ENCODE measurements at regions not wholly inside any gene's neighbourhood (a gene's known extent, or its start where the extent isn't known, plus 50 kb on each side); places are given as distances from the start of the nearest gene placed in this dataset.

- no peak for DNase-seq
Measured at GRCh38 chr6:43861212-43861894, 91.3 kb downstream of the VEGFA start.

GRCh38 chr6:43860285-43860684, 90.3 kb downstream of the VEGFA start:
- no peak for DNase-seq

- no peak for DNase-seq
Measured at GRCh38 chr6:43859213-43859612, 89.2 kb downstream of the VEGFA start.

GRCh38 chr6:43858161-43859153, 88.4 kb downstream of the VEGFA start:
- DNase-seq: no peak

- DNase-seq: no peak
Measured at GRCh38 chr6:43856005-43856765, 86.2 kb downstream of the VEGFA start.

DNA sequence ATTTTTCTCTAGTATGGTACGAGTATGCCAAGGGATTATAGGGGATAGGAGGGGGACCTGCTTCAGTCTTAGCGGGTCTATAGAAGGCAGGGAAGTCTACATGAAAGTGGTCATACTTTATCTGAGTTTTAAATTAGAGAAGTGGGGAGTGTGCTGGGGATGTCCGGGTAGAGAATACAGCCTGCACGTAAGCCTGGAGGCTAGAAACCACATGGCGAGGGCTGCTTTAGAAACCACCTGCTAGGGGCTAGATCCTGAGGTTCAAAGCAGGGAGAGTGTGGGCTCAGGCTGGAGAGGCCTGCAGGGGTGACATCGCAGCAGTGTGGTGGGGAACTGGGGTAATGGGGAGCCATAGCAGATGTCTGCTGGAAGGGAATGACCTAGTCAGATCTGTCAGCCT, 85.2 kb downstream of the VEGFA start:
- no peak for DNase-seq

DNA sequence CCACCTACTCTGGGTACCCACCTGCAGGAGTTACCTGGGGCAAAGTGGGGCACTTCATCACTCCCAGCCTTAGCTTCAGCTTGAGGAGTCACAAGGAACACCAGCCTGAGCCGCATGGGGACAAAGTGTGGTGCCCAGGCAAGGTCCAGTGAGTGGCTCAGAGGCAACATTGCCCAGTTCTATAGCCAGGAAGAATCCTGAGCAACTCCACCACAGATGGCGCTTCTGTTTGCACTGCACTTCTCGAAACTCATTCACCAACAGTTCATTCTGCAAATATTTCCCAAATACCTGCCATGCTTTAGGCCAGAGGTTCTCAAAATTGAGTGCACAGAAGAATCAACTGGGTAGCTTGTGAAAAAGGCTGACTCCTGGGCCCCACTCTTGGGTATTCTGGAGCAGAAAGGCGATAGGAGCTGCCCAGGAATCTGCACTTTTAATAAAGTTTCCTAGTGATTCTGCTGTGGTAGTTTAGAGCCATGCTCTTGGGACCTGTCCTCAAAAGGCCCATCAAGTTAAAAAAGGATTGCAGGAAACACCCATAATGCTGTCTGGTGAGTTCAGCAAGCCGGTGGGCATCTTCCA, 83.1 kb downstream of the VEGFA start:
- DNase-seq: no peak

- no peak for DNase-seq
Measured at GRCh38 chr6:43852350-43852864, 82.4 kb downstream of the VEGFA start.

GRCh38 chr6:43851204-43851865, 81.3 kb downstream of the VEGFA start:
- DNase-seq: no peak

DNA sequence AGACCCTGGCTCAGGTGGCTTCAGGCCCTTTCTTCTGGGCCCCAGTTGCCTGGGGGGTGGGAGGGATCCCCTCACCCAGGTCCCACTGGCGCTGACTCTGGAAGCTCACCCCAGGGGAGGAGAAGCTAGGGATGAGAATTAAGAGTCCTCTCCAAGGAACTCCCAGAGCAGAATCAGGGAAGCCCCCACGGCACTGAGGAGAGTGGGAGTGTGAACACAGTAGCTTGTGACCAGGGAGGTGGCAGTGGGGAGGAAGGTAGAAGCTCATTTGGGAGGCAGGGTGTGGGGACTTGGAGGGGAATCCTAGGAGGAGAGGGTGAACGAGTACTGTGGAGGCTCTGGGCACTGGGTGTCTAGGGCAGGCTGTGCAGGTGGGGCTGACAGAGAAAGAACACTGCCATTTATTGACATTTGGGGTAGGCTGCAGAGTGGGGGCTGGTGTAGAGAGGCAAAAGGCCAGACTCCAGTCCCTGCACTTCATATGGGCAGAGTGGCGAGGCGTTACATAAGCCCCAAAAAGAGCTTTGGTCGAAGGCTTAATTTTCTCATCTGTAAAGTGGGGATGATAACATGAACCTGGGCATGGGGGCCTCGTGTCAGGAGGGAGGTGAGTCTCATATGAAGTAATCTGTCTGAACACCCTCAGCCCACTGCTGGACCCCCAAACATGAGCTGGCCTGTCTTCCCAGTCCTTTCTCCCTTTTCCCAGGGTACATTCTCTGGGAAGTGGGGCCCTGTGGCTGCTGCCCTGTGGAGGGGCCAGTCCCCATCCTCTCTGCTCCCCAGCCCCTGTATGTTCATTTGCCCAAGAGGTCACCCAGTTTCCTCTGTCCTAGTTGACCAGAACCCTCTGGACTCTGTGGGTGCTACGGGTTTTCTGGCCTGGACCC, 80.5 kb downstream of the VEGFA start:
- no peak for DNase-seq

DNA sequence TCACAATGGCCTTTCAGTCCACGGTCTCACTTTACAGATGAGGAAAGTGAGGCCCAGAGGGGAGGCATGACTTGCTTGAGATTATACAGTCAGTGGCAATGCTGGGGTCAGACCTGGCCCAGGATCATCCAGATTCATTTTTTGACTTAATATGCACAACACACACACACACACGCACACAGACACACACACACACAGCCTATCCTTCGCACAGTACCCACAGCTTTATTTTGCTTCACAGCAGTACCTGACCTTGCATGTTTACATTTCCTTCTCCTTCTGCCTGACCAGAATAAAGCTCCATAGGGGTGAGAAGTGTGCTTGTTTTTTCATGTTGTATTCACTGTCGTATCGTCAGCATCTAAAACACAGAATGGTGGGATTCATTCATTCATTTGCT, 79.8 kb downstream of the VEGFA start:
- DNase-seq: no peak

GRCh38 chr6:43848671-43849391, 78.8 kb downstream of the VEGFA start:
- no peak for DNase-seq

- DNase-seq: no peak
Measured at GRCh38 chr6:43847741-43848630, 78.0 kb downstream of the VEGFA start.

DNA sequence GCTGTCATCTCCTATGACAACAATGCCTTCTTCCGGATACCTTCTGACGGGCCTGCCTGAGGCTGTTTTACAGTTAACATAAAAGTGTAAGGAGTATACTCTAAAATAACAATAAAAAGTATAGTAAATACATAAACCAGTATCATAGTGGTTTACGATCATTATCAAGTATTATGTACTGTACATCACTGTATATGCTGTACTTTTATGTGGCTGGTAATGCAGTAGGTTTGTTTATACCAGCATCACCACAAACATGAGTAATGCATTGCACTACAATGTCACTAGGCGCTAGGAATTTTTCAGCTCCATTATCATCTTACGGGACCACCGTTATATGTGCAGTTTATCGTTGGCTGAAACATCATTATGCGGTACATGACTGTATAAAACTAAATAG, 76.5 kb downstream of the VEGFA start:
- no peak for DNase-seq

DNA sequence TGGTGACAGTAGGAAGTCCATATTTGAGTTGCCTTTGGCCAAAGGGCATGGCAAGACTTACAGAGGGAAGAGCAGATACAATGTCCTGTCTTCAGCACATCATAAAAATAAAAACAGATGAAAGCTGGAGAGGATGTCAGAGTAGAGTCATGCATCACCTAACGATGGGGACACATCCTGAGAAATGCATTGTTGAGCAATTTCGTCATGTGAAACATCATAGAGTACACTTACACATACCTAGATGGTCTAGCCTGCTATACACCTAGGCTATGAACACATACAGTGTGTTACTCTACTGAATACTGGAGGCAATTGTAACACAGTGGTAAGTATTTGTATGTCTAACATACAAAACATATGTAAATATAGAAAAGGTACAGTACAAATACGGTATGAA, 75.6 kb downstream of the VEGFA start:
- DNase-seq: no peak

DNA sequence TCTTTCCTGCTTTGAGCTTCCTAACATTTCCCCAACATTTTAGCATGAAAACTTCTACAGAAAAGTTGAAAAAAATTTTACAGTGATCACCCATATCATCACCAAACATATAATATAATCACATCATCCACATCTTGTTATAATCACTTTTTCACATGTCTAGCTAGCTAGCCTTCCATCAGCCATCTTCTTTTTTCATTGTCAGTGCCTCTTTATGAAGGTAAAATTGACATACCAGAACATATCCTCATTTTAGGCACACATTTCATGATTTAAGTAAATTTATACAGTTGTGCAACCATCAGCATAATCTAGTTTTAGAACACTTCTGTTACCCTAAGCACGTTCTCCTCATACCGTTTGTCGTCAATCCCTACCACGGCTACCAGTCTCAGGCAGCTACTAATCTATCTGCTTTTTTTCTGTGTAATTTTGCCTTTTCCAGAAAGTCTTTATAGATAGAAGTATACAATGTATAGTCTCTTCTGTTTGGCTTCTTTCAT, 73.7 kb downstream of the VEGFA start:
- no peak for DNase-seq

DNA sequence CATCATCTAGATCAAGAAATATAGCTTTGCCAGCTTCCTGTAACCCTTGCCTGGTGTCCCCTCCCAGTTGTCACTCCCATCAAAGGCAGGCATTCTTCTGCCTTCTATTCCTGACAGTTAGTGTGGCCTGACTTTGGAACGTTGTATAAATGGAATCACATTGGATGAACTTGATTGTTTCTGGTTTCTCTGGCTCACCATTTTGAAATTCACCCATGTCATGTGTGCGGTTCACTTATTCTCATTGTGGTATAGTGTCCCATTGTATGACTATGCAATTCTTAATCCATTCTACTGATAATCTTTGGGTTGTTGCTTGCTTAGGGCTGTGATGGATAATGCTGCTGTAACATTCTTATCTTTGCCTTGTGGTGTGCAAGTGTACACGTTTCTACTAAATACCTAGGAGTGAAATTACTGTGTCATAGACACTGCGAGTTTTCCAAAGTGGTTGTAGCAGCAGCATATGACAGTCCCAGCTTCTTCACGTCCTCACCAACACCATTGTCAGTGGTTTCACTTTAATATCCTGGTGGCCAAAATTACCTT, 73.2 kb downstream of the VEGFA start:
- no peak for DNase-seq

GRCh38 chr6:43842231-43842794, 72.3 kb downstream of the VEGFA start:
- DNase-seq: no peak

All from activated CD8-positive, alpha-beta memory T cell treated with anti-CD3 and anti-CD28 coated beads for 24 hours (primary cell).